Tibial nerve (tissue), 4 donors: ENCODE measurements at regions not wholly inside any gene's neighbourhood (a gene's known extent, or its start where the extent isn't known, plus 50 kb on each side); places are given as distances from the start of the nearest gene placed in this dataset.

Experiments used
- DNase-seq, 2 donors: peaks; one replicate each; pipeline ENCODE4 v3.0.0-alpha.2; 2019; ENCODE audit warnings: low spot score in 2 of 2
- H3K27ac ChIP-seq, 4 donors: fragments of 200-600 bp; sonication (generic) in 3 of 4; one replicate each; pipeline ENCODE4 v1.5.1; 2017 to 2019; ENCODE audit warnings: mild to moderate bottlenecking in 1 of 4
- H3K27me3 ChIP-seq, 2 donors: fragments of 200-600 bp; sonication (generic) in 1 of 2; one replicate each; pipeline versions ENCODE4 v1.5.1 to v1.6.0; 2017 to 2019
- H3K36me3 ChIP-seq, 3 donors: fragments of 200-600 bp; sonication (generic); one replicate each; pipeline ENCODE4 v1.5.1; 2018 to 2019
- H3K4me1 ChIP-seq, 4 donors: fragments of 200-600 bp; sonication (generic) in 3 of 4; one replicate each; pipeline ENCODE4 v1.5.1; 2017 to 2019
- H3K4me3 ChIP-seq, 4 donors: fragments of 200-600 bp; sonication (generic) in 3 of 4; one replicate each; pipeline ENCODE4 v1.5.1; 2017 to 2019; ENCODE audit warnings: mild to moderate bottlenecking in 1 of 4, moderate library complexity in 1 of 4
- H3K9me3 ChIP-seq, 4 donors: fragments of 200-600 bp; sonication (generic) in 3 of 4; one replicate each; pipeline ENCODE4 v1.5.1; 2017 to 2019
- CTCF ChIP-seq, 5 experiments: fragments of 200-600 bp in 3 of 5; fragments of 450-650 bp in 2 of 5; sonication (generic) in 3 of 5; IDR thresholded peaks; one replicate each; pipeline ENCODE4 v1.5.1; 2016 to 2019; ENCODE audit warnings: antibody characterized with exemption in 5 of 5, mild to moderate bottlenecking in 3 of 5, moderate library complexity in 2 of 5
- EP300 ChIP-seq, 2 donors: sonication (generic); formaldehyde crosslinking; IDR thresholded peaks; one replicate each; pipeline ENCODE4 v1.6.1; 2017; ENCODE audit warnings: antibody characterized with exemption in 2 of 2, mild to moderate bottlenecking in 1 of 2
- POLR2A ChIP-seq, 2 donors: fragments of 450-650 bp; IDR thresholded peaks; one replicate each; pipeline ENCODE4 v1.6.1; 2017; ENCODE audit warnings: antibody characterized with exemption in 2 of 2, mild to moderate bottlenecking in 2 of 2, moderate library complexity in 2 of 2
- WGBS, 2 donors: methylation state at CpG; one replicate each; pipeline ENCODE4 v1.1.5; 2018; 5-methylcytosine and 5-hydroxymethylcytosine counted together

- no peak for TF ChIP-seq EP300 (IDR thresholded peaks at IDR 0.05)
- TF ChIP-seq CTCF (IDR thresholded peaks at IDR 0.05): no peak
- TF ChIP-seq POLR2A (IDR thresholded peaks at IDR 0.05): no peak
- Histone ChIP-seq H3K9me3 (peaks cover 0 to 6% (median 2%) of the 10 kb centered on the region in 4 donors), H3K36me3 (no peaks in the 10 kb centered on the region), H3K4me1 (no peaks in the 10 kb centered on the region), H3K4me3 (no peak overlapping the region), H3K27ac (no peak overlapping the region), H3K27me3 (no peaks in the 10 kb centered on the region)
- no peak for DNase-seq
These were observed 309.9 kb downstream of the MAT2B start for GRCh38 chr5:163815240-163815791.

GRCh38 chr5:163821142-163821541 lies 315.7 kb downstream of the MAT2B start:
- Histone ChIP-seq H3K9me3 (peaks cover 0 to 30% (median 2%) of the 10 kb centered on the region in 4 donors), H3K4me1 (no peaks in the 10 kb centered on the region), H3K4me3 (no peak overlapping the region), H3K27me3 (no peaks in the 10 kb centered on the region), H3K27ac (no peak overlapping the region), H3K36me3 (no peaks in the 10 kb centered on the region)
- no peak for DNase-seq
- WGBS, 2 donors: 87 to 94% methylated on average over 1 of the region's 1 CpG
- no peak for TF ChIP-seq CTCF (IDR thresholded peaks at IDR 0.05)
- TF ChIP-seq EP300 (IDR thresholded peaks at IDR 0.05): no peak
- TF ChIP-seq POLR2A (IDR thresholded peaks at IDR 0.05): no peak

GRCh38 chr5:163822548-163822947 lies 317.1 kb downstream of the MAT2B start:
- Histone ChIP-seq H3K4me3 (no peak overlapping the region), H3K27ac (no peak overlapping the region), H3K27me3 (no peaks in the 10 kb centered on the region), H3K4me1 (no peaks in the 10 kb centered on the region), H3K36me3 (no peaks in the 10 kb centered on the region), H3K9me3 (peaks cover 0 to 30% (median 2%) of the 10 kb centered on the region in 4 donors)
- TF ChIP-seq EP300 (IDR thresholded peaks at IDR 0.05) (no peak), CTCF (IDR thresholded peaks at IDR 0.05) (no peak), POLR2A (IDR thresholded peaks at IDR 0.05) (no peak)
- DNase-seq: no peak
- 78 to 80% methylated on average over 4 of the region's 4 CpGs for WGBS, 2 donors

GRCh38 chr5:163825661-163826060 lies 320.2 kb downstream of the MAT2B start:
- Histone ChIP-seq H3K27ac (no peak overlapping the region), H3K27me3 (no peaks in the 10 kb centered on the region), H3K4me1 (no peaks in the 10 kb centered on the region), H3K4me3 (no peak overlapping the region), H3K9me3 (peaks cover 0 to 21% (median 0%) of the 10 kb centered on the region in 4 donors), H3K36me3 (no peaks in the 10 kb centered on the region)
- WGBS, 2 donors: 61 to 68% methylated on average over 1 of the region's 1 CpG
- DNase-seq: no peak
- TF ChIP-seq CTCF (IDR thresholded peaks at IDR 0.05) (no peak), POLR2A (IDR thresholded peaks at IDR 0.05) (no peak), EP300 (IDR thresholded peaks at IDR 0.05) (no peak)

- Histone ChIP-seq H3K27me3 (no peaks in the 10 kb centered on the region), H3K36me3 (no peaks in the 10 kb centered on the region), H3K9me3 (peaks cover 0 to 15% (median 0%) of the 10 kb centered on the region in 4 donors), H3K4me1 (no peaks in the 10 kb centered on the region), H3K4me3 (no peak overlapping the region), H3K27ac (no peak overlapping the region)
- TF ChIP-seq POLR2A (IDR thresholded peaks at IDR 0.05): no peak
- no peak for TF ChIP-seq CTCF (IDR thresholded peaks at IDR 0.05)
- no peak for TF ChIP-seq EP300 (IDR thresholded peaks at IDR 0.05)
- no peak for DNase-seq
- WGBS, 2 donors: 86 to 87% methylated on average over 3 of the region's 3 CpGs
These were observed 320.8 kb downstream of the MAT2B start for GRCh38 chr5:163826201-163826600.
